ENCODE measurements at regions not wholly inside any gene's neighbourhood (a gene's known extent, or its start where the extent isn't known, plus 50 kb on each side); places are given as distances from the start of the nearest gene placed in this dataset.

DNA sequence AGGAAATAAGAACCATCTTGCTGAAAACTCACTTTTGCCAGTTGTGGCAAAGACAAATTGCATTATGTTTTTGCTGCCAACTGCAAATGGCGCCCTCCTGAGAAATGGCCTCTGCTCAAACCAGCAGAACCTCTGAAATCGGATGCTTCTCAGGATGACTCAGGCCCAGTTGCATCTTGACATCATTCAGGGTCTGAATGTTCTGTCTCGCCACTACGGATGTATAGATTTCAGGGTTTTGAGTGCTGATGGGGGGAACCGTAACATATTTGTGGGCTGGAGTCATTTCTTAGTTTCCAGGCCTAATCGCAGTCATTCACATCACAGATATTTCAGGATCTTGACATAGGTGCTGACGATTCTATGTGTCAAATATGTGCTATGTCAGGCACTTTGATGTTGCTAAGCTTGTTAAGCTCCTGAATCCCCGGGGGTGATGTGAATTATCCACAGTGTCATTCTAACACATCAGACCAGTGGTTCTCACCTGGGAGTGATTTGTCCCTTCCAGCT, 207.1 kb downstream of the NFATC2 start:
- no peak for DNase-seq

DNA sequence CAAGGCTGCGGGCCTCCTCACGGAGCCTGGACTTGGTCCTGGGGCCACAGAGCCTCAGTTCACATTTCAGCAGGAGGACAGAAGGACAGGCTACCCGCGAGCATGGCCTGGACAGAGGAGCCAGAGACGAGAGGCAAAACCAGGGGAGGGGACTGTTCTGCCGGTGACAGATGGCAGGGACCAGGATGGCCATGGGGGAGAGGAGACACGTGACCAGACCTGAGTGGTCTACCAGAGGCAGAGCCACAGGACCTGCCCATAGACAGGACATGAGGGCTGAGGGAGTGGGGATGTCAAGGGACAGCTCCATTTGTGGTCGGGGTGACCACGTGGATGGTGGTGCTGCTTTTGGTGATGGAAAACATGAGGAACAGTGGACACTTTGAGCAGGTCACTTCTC, 207.9 kb downstream of the NFATC2 start:
- no peak for DNase-seq

DNA sequence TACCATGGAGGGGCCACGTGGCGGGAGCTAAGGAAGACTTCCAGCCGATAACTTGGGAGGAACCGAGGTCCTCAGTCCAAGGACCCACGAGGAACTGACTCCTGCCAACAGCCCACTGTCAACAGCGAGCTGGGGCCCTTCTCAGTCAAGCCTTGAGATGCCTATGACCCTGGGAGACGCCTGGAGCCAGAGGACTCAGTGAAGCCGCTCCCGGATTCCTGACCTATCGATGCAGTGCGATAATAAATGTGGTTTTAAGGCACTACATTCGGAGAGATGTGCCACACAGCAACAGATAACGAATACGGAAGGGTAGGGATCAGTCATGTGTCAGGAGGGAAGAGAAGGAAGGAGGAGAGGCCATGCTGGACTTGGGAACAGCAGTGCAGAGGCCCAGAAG, 208.5 kb downstream of the NFATC2 start:
- DNase-seq, result no peak

DNA sequence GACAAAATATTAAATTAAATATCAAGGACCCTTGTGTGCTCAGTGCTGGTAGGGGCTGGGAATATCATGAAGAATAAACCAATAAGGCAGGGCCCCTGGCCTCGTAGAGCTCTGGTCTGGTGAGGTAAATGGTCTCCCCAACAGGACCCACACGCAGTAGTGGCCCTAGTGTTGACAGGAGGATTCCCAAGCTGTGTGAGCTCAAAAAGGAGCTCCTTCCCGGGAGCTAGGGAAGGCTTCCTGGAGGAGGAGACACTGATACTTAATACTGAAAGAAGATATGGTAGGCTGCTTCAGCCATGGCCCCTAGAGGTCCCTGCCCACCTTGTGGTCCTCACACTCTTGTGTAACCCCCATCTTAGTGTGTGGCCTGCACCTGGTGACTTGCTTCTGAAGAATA, 209.1 kb downstream of the NFATC2 start:
- DNase-seq, result no peak

DNA sequence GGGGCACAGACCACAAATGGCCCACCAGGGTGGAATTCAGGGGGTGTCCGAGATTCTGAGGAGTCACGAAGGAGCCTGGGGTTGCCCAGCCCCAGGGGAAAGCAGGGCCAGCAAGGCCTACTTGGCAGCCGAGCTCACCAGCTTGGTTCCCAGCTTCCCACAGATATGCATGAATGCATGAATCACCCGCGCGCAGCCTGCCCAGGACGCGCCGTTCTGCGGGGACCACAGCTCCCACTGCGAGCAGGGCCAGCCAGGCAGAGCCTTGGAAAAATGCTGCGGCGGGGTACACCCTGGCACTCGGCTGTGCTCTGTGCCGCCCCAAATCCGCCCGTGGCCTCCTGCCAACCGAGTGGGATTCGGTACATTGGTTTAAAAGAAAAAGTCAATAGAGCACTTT, 211.0 kb downstream of the NFATC2 start:
- DNase-seq, result no peak

DNA sequence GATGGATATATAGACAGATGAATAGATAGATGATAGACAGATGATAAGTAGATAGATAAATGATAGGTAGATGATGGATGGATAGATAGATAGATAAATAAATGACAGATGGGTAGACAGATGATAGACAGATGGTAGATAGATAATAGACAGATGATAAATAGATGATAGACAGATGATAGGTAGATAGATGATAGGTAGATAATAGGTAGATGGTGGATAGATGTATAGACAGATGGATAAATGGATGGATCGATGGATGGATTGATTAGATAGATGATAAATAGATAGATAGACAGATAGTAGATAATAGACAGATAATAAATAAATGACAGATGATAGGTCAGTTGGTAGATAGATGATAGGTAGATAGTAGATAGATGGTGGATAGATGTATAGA, 212.7 kb downstream of the NFATC2 start:
- DNase-seq, result no peak

DNA sequence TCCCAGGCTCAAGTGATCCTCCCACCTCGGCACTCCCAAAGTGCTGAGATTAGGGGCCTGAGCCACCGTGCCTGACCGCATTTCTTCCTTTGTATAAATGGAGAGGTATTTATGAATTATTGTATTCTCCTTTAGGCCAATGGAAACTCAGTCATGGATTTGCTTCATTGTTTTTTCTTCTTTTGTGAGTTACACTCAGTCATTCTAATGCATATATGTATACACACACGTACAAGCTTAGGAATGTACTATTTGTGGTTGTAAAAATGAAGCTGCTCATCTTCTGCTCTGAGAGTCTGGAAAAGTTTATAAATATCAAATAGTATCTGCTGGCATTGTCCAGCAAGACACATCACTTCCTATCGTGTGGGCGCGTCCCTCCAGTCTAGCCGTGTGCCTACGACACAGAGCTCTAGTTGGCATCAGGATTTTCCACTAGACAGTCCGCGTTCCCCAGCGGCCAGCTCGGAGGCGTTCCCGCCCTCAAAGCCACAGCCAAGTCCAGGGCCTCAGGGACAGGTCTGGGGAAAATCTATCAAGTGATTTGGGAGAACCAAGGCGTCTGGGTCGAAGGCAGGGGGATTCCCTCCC, 215.2 kb downstream of the NFATC2 start:
- DNase-seq, result no peak

DNA sequence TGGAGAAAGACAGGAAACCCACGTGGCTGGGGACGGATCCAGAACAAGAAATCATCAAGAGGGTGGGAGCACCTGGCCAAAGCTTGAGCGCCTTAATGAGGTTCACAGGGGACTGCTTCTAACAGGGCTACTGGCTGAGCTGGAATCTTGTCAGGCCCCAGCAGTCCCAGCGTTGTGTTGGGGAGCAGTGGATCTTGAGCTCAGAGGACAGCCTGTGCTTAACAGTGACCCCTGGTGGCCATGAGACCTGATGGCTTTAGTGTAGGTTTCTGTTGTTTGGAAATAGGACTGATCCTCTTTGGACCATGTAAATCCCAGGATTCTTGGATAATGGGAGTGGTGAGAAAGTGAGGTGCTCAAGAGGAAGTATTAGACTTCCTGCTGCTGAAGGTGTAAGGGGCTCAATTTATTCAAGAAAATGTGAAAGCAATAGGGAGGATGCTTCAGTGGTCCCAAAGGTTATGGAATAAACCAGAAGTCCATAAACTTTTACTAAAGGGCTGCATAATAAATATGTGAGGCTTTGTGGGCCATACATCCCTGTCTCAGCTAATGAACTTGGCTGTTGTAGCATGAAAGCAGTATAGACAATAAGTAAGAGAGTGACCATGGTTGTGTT, 216.2 kb downstream of the NFATC2 start:
- DNase-seq, result peak; percentile 38

DNA sequence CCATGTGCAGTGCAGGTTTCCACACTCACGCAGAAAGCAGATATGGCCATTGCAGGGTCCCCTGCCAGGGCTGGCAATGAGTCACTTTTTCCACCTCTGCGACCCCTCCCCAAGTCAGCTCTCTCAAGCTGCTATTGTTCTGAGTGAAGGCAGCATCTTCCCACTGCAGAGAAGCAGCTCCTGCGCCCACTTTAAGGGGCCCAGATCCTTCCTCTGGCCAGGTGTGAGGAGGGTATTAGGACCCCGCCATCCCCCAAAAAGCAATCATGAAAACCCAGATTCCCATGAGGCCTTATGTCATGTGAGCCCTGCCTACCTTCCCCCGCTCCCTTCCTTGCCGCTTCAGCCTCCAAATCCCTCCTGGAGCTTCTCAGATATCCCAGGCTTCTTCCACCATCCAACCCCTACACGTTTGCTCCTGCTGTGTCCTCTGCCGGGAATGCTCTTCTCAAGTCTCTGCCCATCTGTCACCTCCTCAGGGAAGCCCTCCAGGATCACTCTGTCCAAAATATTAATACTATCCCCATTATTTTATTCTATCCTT, 220.3 kb downstream of the NFATC2 start:
- DNase-seq, result no peak

DNA sequence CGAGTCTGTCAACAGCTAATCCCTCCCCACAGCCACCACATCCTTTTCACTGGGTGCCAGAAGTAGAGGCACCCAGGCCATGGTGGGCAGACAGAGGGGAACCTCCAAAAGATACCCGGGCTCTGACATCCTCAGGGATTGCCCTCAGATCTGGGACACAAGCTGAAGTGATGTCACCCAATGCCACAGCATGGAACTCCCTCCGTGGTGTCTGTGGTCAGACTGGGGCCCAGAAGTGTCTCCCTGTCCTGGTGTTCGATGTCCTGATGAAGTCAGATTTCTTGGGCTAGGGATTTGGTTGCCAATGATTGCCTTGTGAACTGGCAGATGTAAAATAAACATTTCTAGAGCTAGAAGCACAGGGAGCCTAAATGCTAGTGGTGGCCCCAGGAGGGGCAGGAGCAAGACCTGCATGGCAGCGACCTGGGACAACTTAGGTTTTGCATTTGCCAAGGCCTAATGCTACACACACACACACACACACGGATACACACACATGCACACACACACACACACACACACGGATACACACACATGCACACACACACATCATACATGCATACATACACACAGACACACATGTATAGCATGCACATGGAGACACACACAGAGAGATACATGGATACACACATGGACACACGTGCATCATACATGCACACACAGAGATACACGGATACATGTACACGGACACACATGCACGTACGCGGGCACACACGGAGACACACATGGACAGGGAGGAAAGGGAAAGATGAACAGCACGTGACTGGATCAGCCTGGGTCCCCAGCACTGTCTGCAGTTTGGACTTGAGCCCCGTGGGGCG, 221.0 kb downstream of the NFATC2 start:
- no peak for DNase-seq

DNA sequence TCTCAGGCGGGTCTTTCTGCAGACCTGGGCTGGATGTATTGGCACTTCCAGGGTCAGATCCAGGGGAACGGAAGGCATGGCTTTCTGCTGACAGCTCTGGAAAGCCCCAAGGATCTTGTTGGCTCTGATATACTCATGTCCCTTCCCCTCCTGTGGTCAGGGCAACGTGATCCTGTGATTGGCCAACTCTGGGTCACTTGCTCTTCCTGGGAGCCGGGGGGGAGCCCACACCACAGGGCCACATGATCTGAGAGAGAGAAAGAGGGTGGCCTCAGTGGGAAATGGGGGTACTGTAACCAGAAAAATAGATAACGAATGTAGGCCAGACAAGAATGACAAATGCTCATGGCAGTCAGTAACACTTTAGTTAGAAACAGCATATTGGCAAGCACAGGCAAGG, 223.0 kb downstream of the NFATC2 start:
- no peak for DNase-seq

DNA sequence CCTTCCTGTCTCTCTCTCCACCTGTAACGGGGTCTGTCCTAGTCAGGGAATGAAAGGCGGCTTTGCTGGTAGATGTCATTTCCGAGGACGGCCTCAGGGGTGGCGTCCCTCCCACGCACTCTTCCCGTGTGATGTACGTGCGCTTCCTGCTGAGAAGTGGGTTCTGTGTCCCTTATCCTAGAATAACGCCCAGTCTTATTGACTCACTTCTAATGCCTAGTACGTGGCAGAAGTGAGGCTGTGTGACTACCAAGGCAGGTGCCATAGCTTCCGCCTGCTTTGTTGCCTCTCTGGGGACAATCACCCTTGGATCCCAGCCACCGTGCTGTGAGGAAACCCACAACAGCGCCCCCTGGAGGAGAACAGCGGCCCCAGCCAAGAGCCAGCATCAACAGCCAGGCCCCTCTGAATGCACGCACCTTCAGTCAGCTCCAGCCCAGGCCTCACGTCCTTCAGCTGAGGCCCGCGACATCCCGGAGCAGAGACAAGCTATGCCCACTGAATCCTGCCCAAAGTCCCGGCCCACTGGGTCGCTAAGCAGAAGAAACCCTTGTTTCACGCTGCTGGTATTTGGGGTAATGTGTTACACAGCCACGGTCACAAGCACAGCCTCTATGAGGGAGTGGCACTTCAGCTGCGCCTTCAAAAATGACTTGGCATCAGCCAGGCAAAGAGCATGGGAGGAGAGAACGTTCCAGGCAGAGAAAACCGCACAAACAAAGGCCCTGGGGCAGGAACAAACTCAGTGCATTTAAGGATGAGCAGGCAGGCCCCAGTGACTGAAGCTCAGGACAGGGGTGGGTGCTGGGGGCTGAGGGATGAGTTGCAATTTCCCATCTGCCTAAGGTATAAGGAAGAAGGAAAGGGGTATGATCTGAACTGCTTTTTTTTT, 224.2 kb downstream of the NFATC2 start:
- DNase-seq, result peak; percentile 53

DNA sequence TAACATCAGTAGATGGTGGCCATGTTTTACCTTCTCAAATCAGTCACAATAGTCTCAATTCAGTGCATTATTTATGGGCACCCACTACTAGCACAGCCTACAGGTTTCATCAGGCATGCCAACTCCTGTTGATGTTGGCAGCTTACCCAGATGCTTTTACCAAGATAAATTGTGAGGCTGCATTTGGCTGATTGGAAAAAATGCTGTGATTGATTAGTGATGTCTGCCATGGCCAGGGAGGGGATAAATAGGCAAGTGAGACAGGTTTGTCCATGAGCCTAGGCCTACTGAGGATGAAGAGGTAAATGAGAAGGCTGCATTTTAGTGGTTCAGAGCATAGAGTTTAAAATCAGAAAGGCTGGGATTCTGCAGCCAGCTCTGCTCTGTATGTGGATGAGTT, 227.1 kb downstream of the NFATC2 start:
- DNase-seq, result no peak

DNA sequence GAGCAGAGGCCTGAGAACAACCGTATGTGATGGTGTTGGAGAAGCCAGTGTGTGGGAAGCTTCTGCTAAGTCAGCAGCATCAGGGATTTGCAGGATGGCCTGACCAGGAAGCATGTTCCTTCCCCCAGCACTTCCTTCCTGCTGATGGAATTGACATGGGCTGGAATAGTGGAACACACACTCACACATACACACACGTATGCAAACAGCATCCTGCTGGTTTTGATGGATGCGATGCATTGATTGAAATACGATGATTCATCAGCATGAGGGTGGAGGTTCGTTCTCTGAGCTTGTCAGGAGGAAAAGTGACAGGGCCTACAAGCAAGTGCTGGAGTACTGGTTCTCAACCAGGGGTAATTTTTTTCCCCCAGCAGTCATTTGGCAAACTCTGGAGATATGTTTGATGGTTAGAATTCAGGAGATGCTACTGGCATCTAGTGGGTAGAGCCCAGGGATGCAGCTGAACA, 229.1 kb downstream of the NFATC2 start:
- no peak for DNase-seq

DNA sequence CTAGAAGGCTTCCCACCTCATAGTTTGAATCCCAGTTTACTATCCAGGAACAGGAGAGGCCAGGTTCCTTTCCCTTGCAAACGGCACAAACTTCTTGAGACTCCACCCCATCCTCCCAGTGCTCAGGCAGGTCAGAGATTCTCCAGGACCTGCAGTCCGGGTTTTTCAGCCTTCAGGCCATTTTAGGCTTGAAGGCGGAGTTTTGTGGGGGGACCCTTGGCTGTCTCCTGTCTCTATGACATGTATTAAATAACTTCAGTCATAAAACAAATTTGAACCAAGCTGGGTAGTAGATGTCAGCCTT, 230.1 kb downstream of the NFATC2 start:
- no peak for DNase-seq

DNA sequence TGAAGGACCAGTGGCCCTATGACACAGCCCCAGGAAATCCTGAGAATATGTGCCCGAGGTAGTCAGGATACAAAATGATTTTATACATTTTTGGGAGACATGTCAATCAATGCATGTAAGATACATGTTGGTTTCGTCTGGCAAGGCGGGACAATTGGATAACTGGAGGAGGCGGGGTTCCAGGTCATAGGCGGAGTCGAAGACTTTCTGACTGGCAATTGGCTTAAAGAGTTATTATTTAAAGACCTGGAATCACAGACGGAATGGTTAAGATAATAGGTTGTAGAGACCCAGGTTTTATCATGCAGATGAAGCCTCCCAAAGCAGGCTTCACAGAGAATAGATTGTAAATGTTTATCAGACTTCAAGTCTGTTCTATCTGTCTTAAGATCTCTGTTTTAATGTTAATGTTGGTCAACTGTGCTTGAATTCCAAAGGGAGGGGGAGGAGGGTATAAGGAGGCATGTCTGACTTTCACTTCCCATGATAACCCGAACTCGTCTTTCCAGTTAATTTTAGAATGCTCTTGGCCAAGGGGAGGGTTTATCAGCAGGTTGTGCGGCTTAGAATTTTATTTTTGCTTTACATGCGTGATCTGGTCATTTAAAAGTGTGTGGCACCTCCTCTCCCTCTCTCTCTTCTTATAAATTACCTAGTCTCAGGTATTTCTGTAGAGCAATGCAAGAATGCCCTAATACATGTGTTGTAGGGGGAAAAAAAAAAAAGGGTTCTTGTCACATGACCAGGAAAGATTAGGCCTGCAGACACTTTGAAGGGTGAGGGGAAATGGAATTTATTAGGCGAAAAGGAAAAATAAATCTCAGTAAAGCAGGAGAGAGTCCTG, 230.7 kb downstream of the NFATC2 start:
- DNase-seq, result no peak

DNA sequence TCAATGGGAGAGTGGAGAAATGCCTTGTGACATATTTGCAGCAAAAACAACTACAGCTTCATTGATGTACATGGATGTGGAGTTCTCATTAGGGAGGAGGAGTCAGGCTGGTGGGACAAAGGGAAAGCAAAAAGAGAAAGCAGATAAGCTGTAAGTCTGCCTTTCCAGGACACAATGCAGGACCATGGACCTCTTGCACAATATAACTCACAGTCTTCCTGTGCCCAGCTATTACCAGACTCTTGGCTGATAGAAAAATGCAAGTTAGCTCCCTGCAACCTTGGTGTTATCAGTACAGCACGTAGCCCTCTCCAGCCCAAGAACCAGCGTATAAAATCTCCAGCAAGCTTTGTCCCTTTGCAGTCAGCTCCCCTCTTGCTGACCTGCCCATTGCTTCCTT, 232.3 kb downstream of the NFATC2 start:
- no peak for DNase-seq

DNA sequence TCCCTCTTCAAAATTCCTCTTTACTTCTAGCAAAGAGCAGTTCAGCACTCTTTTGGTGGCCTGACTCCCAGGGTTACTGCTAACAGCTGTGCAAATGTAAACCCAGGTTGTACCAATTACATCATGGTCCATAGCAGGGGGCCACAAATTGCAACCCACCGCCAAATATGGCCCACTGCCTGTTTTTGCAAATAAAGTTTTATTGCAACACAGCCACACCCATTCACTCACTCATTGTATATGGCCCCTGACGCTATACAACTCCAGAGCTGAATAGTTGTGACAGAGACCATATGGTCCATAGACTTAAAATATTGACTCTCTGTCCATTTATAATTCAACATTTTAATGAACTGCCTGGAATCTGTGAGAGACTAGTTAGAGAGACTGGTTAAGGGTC, 233.4 kb downstream of the NFATC2 start:
- DNase-seq, result no peak

DNA sequence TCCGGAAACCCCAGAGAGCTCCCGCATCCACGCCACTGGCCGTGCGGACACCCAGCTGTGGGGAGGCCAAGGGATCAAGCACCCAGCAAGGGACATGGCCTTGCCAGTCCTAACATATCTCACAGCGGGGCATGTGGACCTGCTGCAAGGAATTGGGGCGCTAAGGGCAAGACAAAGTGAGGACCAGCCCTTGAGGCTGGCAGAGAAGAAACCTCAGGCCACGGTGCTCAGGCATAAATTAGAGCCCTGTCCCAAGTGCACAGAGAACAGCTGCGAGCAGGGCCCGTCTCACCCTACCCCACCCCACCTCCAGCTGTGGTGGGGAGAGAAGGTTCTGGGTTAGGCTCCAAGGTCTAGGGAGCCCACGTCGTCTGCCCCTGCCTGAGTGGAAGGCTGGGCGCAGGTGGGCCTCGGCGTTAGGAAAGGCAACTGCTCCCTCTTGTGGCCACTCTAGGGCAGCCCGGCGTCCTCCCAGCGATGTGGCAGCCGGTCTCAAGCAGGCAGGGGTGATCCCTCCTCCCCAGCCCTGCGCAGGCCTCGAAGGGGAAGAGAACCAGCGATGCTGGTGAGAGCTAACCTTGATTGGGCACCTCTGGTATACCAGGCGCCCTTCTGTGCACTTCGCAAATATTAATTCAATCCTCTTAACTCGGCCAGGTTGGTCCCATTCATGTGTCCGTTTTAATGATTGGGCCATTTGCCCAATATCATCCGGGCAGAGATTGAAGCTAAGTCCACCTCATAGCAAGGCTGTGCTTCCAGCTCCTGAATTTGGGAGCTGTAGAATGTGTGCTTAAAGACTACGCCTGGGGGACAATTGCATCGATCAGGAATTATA, 235.8 kb downstream of the NFATC2 start:
- DNase-seq, result peak; percentile 74

DNA sequence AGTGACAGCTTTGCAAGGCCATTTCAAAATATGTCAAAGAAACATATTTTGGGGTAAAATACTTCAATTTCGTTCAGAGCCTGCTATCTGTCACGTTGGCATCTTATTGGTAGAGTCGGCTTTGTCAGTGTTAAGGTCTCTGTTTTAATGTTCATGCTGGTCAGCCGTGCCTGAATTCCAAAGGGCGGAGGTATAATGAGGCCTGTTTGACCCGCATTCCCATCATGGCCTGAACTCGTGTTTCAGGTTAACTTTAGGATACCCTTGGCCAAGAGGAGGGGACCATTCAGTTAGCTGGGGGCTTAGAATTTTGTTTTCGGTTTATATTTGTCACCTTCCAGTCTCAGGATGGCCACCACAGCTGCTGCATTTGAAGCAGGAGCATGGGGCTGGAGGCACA, 236.4 kb downstream of the NFATC2 start:
- DNase-seq, result no peak

Data from stimulated activated CD4-positive, alpha-beta T cell treated with anti-CD3 and anti-CD28 coated beads, Interleukin-12 subunit alpha, Interleukin-12 subunit beta, amount 100 ng/mL, for 4 hours (primary cell).